ENCODE measurements at regions not wholly inside any gene's neighbourhood (a gene's known extent, or its start where the extent isn't known, plus 50 kb on each side); places are given as distances from the start of the nearest gene placed in this dataset.

GRCh38 chr18:40673150-40673549 is 1281.9 kb upstream of the PIK3C3 start:
- H3K9me3 Mint-ChIP-seq (ENCODE audit: unreplicated experiment), result no peaks in the 10 kb centered on the region
- no peak overlapping the region for H3K4me3 Mint-ChIP-seq (ENCODE audit: unreplicated experiment)
- Histone ChIP-seq H3K79me2 (ENCODE audit: insufficient read depth, low read length) (no peaks in the 10 kb centered on the region), H3K4me1 (ENCODE audit: insufficient read depth, low read length) (no peaks in the 10 kb centered on the region), H3K9me3 (ENCODE audit: insufficient read depth, low read depth, low read length) (no peaks in the 10 kb centered on the region), H3K4me2 (ENCODE audit: low read length) (no peak overlapping the region), H3K36me3 (ENCODE audit: insufficient read depth, low read length) (no peaks in the 10 kb centered on the region), H4K20me1 (ENCODE audit: insufficient read depth, low read length) (no peaks in the 10 kb centered on the region), H3K9ac (ENCODE audit: low read length) (no peak overlapping the region), H2AFZ (ENCODE audit: low read depth, low read length) (no peak overlapping the region), H3K27ac (ENCODE audit: low read depth, low read length) (no peak overlapping the region), H3K4me3 (ENCODE audit: insufficient read depth, low read depth, low read length) (no peak overlapping the region), H3K27me3 (ENCODE audit: insufficient read depth, low read length) (no peaks in the 10 kb centered on the region)
- H3K27ac Mint-ChIP-seq (ENCODE audit: unreplicated experiment), result peak overlapping the region; percentile 73
- DNase-seq (ENCODE audit: low read depth) (no peak), FAIRE-seq (no peak)
- no peaks in the 10 kb centered on the region for H3K27me3 Mint-ChIP-seq (ENCODE audit: low read depth, unreplicated experiment)
- H3K36me3 Mint-ChIP-seq (ENCODE audit: low read depth, unreplicated experiment), result no peaks in the 10 kb centered on the region
- TF ChIP-seq EZH2 (IDR thresholded peaks at IDR 0.05; ENCODE audit: insufficient read depth, low read length), result no peak
- TF ChIP-seq CTCF (IDR thresholded peaks at IDR 0.05; ENCODE audit: insufficient read depth, low read depth, low read length), result no peak
- H3K4me1 Mint-ChIP-seq (ENCODE audit: low read depth, unreplicated experiment), result peaks cover 9% of the 10 kb centered on the region

GRCh38 chr18:40672590-40672989 is 1282.4 kb upstream of the PIK3C3 start:
- H3K27ac ChIP-seq (ENCODE audit: low read depth, low read length), result no peak overlapping the region
- H3K9me3 ChIP-seq (ENCODE audit: insufficient read depth, low read depth, low read length), result no peaks in the 10 kb centered on the region
- H3K36me3 ChIP-seq (ENCODE audit: insufficient read depth, low read length), result no peaks in the 10 kb centered on the region
- DNase-seq (ENCODE audit: low read depth) (peak; percentile 59), FAIRE-seq (no peak)
- H3K4me2 ChIP-seq (ENCODE audit: low read length), result no peak overlapping the region
- no peak overlapping the region for H3K4me3 Mint-ChIP-seq (ENCODE audit: unreplicated experiment)
- H4K20me1 ChIP-seq (ENCODE audit: insufficient read depth, low read length), result no peaks in the 10 kb centered on the region
- H3K36me3 Mint-ChIP-seq (ENCODE audit: low read depth, unreplicated experiment), result no peaks in the 10 kb centered on the region
- H3K9me3 Mint-ChIP-seq (ENCODE audit: unreplicated experiment), result no peaks in the 10 kb centered on the region
- no peaks in the 10 kb centered on the region for H3K27me3 ChIP-seq (ENCODE audit: insufficient read depth, low read length)
- no peak overlapping the region for H3K9ac ChIP-seq (ENCODE audit: low read length)
- no peaks in the 10 kb centered on the region for H3K79me2 ChIP-seq (ENCODE audit: insufficient read depth, low read length)
- no peak overlapping the region for H3K4me3 ChIP-seq (ENCODE audit: insufficient read depth, low read depth, low read length)
- no peak for TF ChIP-seq EZH2 (IDR thresholded peaks at IDR 0.05; ENCODE audit: insufficient read depth, low read length)
- TF ChIP-seq CTCF (IDR thresholded peaks at IDR 0.05; ENCODE audit: insufficient read depth, low read depth, low read length), result no peak
- H3K4me1 ChIP-seq (ENCODE audit: insufficient read depth, low read length), result no peaks in the 10 kb centered on the region
- H3K4me1 Mint-ChIP-seq (ENCODE audit: low read depth, unreplicated experiment), result peaks cover 15% of the 10 kb centered on the region
- no peaks in the 10 kb centered on the region for H3K27me3 Mint-ChIP-seq (ENCODE audit: low read depth, unreplicated experiment)
- H3K27ac Mint-ChIP-seq (ENCODE audit: unreplicated experiment), result peak overlapping the region; percentile 73
- H2AFZ ChIP-seq (ENCODE audit: low read depth, low read length), result no peak overlapping the region

DNA sequence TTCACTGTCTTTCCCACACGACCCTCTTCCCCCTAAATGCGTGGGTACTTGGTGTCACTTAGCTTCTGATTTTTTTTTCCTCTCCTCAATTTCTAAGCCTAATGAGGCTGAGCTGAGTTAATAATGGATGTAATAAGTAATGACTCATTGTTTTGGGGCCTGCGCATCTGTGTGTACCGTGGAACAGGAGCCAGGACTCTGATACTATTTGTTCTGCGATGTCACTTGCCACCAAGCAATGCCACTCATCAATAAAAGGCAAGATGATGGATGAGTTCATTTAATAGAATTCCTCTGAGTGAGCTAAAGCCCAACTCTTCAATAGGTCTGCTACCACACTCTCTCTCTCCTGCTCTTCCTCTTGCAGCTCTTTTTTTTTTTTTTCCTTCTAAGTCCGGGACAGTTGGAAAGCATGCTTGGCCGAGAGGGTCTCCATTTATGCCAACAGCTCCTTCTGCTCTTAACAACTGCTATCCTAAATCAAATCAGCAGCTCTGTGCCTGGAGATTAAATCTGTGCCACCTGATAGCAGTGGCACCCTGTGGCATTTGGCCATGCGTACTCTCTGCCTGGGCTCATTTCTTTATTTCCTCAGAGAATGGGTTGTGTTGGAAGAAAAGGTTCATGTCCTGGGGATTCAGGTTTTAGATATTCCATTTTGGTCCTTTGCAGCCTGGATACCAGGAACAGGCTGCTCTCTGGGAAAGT is 1284.2 kb upstream of the PIK3C3 start:
- Mint-ChIP-seq H3K4me3 (ENCODE audit: unreplicated experiment) (no peak overlapping the region), H3K27ac (ENCODE audit: unreplicated experiment) (no peak overlapping the region), H3K36me3 (ENCODE audit: low read depth, unreplicated experiment) (no peaks in the 10 kb centered on the region), H3K27me3 (ENCODE audit: low read depth, unreplicated experiment) (no peaks in the 10 kb centered on the region), H3K9me3 (ENCODE audit: unreplicated experiment) (no peaks in the 10 kb centered on the region), H3K4me1 (ENCODE audit: low read depth, unreplicated experiment) (peaks cover 16% of the 10 kb centered on the region)
- no peak overlapping the region for H3K4me2 ChIP-seq (ENCODE audit: low read length)
- no peaks in the 10 kb centered on the region for H3K4me1 ChIP-seq (ENCODE audit: insufficient read depth, low read length)
- H4K20me1 ChIP-seq (ENCODE audit: insufficient read depth, low read length), result no peaks in the 10 kb centered on the region
- no peak overlapping the region for H3K27ac ChIP-seq (ENCODE audit: low read depth, low read length)
- no peaks in the 10 kb centered on the region for H3K9me3 ChIP-seq (ENCODE audit: insufficient read depth, low read depth, low read length)
- no peak for DNase-seq (ENCODE audit: low read depth)
- H3K27me3 ChIP-seq (ENCODE audit: insufficient read depth, low read length), result no peaks in the 10 kb centered on the region
- FAIRE-seq, result no peak
- H3K4me3 ChIP-seq (ENCODE audit: insufficient read depth, low read depth, low read length), result no peak overlapping the region
- no peaks in the 10 kb centered on the region for H3K79me2 ChIP-seq (ENCODE audit: insufficient read depth, low read length)
- no peak overlapping the region for H2AFZ ChIP-seq (ENCODE audit: low read depth, low read length)
- TF ChIP-seq EZH2 (IDR thresholded peaks at IDR 0.05; ENCODE audit: insufficient read depth, low read length) (no peak), CTCF (IDR thresholded peaks at IDR 0.05; ENCODE audit: insufficient read depth, low read depth, low read length) (no peak)
- H3K9ac ChIP-seq (ENCODE audit: low read length), result no peak overlapping the region
- no peaks in the 10 kb centered on the region for H3K36me3 ChIP-seq (ENCODE audit: insufficient read depth, low read length)
